ENCODE measurements at regions not wholly inside any gene's neighbourhood (a gene's known extent, or its start where the extent isn't known, plus 50 kb on each side); places are given as distances from the start of the nearest gene placed in this dataset.
"Not testable (repeated sequence)": the region's sequence is repeated elsewhere in the genome, so short reads cannot be mapped to it uniquely, and the experiment has no call there.

DNA sequence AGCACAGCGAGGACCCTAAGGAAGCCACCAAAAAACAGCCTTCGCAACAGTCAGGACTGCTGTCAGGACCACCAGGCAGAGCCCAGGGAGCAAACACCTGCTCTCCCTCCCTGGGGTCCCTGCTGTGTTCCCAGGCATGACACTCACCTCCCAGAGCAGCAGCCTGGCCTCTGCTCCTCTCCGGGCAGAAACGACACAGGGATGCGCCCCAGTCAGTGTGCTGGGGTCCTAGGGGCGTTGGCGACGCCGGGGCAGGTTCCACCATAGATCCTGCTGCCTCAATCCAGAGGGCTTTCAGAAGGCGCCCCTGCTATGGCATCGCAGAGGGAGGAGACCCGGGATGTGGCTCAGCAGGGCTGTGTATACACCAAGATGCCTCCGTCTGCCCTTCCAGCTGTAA is 169.7 kb upstream of the FOXD4L5 start:
- H3K4ac ChIP-seq (ENCODE audit: low read depth in 1 of 2, low read length in 2 of 2); H3K14ac ChIP-seq (ENCODE audit: low read length in 2 of 2); H2BK12ac ChIP-seq (ENCODE audit: low read length in 2 of 2); H2AFZ ChIP-seq (ENCODE audit: low read depth, low read length); H3K9ac ChIP-seq (ENCODE audit: low read length); H3K36me3 ChIP-seq (ENCODE audit: control insufficient read depth in 1 of 2, insufficient read depth in 2 of 2, low read depth in 1 of 2, low read length in 2 of 2); H3K4me3 ChIP-seq (ENCODE audit: insufficient read depth in 1 of 2, low read depth in 1 of 2, low read length in 2 of 2); H4K91ac ChIP-seq (ENCODE audit: low read length); H3K23ac ChIP-seq (ENCODE audit: low read length in 2 of 2); H3K9me3 ChIP-seq (ENCODE audit: control insufficient read depth, low read length); H2BK5ac ChIP-seq (ENCODE audit: low read depth, low read length, poor library complexity, severe bottlenecking); H4K8ac ChIP-seq (ENCODE audit: low read length); H3K18ac ChIP-seq (ENCODE audit: low read depth in 1 of 2, low read length in 2 of 2); H3K27ac ChIP-seq (ENCODE audit: low read length, poor library complexity, severe bottlenecking); H2BK120ac ChIP-seq (ENCODE audit: low read depth, low read length); H3K79me1 ChIP-seq (replicated peaks; ENCODE audit: low read length, poor library complexity, severe bottlenecking); H2AK5ac ChIP-seq (ENCODE audit: low read length, severe bottlenecking); H3K4me1 ChIP-seq (ENCODE audit: control insufficient read depth, insufficient read depth, low read depth, low read length); DNase-seq; H3K27me3 ChIP-seq (ENCODE audit: control insufficient read depth in 1 of 2, insufficient read depth in 1 of 2, low read length in 2 of 2); H3K4me2 ChIP-seq (ENCODE audit: low read length, poor library complexity, severe bottlenecking); H2BK15ac ChIP-seq (ENCODE audit: low read depth, poor library complexity, severe bottlenecking): not testable (repeated sequence)
- 83% methylated on average over 8 of the region's 13 CpGs for WGBS

DNA sequence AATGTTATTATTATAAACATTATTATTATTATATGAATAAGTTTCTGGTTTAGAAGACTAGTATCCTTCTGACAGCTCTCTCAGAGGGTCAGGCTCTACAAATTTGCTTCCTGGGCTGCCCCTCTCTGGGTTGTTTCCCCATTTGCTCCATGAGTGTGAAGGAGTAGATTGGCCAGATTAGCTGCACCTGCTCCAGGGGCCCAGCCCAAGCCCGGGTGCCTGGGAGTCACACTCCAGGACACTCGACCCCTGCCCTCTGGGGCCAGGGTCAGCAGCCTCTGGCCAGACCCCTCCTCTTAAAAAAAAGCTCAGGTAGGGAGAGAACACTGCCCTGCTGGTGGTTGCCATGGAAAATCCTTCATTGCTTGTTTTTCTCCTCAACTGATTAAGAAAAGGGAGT is 169.0 kb upstream of the FOXD4L5 start:
- H3K14ac ChIP-seq (ENCODE audit: low read length in 2 of 2); H2BK15ac ChIP-seq (ENCODE audit: low read depth, poor library complexity, severe bottlenecking); H3K36me3 ChIP-seq (ENCODE audit: control insufficient read depth in 1 of 2, insufficient read depth in 2 of 2, low read depth in 1 of 2, low read length in 2 of 2); H4K8ac ChIP-seq (ENCODE audit: low read length); H4K91ac ChIP-seq (ENCODE audit: low read length); H2BK12ac ChIP-seq (ENCODE audit: low read length in 2 of 2); H3K18ac ChIP-seq (ENCODE audit: low read depth in 1 of 2, low read length in 2 of 2); H3K4me1 ChIP-seq (ENCODE audit: control insufficient read depth, insufficient read depth, low read depth, low read length); H3K9ac ChIP-seq (ENCODE audit: low read length); H3K23ac ChIP-seq (ENCODE audit: low read length in 2 of 2); H3K4me2 ChIP-seq (ENCODE audit: low read length, poor library complexity, severe bottlenecking); H3K27me3 ChIP-seq (ENCODE audit: control insufficient read depth in 1 of 2, insufficient read depth in 1 of 2, low read length in 2 of 2); H2BK120ac ChIP-seq (ENCODE audit: low read depth, low read length); H3K9me3 ChIP-seq (ENCODE audit: control insufficient read depth, low read length); H2BK5ac ChIP-seq (ENCODE audit: low read depth, low read length, poor library complexity, severe bottlenecking); H3K4ac ChIP-seq (ENCODE audit: low read depth in 1 of 2, low read length in 2 of 2); DNase-seq; H2AK5ac ChIP-seq (ENCODE audit: low read length, severe bottlenecking); H3K79me1 ChIP-seq (replicated peaks; ENCODE audit: low read length, poor library complexity, severe bottlenecking); H3K27ac ChIP-seq (ENCODE audit: low read length, poor library complexity, severe bottlenecking); H2AFZ ChIP-seq (ENCODE audit: low read depth, low read length); H3K4me3 ChIP-seq (ENCODE audit: insufficient read depth in 1 of 2, low read depth in 1 of 2, low read length in 2 of 2): not testable (repeated sequence)
- WGBS: no CpG with 5 or more reads among the region's 2 CpGs

DNA sequence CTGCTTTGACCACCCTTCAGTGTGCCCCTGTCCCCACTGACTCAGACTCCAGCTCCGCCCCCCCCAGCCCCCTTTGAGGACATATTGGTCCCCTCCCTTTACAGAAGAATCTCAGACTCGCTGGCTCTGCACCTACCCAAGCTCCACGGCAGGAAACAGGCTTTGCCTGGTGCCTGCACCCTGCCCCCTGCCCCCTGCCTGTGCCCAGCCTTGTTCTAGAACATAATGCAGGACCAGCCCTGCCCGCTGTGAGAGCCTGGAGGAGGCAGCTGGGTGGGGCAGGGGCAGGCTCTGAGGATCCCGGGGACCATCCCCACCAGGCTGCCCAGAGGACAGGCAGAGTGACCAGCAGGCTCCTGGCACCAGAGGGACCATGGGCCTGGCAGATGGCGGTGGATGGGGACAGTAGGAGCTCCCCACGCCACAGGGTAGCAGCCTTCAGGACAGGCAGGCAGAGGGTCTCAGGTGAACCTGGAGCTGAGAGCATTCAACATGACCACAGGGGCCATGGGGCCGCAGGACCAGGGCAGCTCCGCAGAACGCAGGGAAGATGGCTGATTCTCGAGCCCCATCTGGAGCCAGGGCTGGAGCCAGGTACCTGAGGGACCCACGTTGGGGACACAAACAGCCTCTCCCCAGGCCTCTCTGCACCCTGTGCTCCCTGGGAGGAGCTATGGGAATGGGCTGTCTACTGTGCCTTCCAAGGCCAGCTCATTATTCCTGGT is 165.0 kb upstream of the FOXD4L5 start:
- not testable (repeated sequence) for H2BK120ac ChIP-seq (ENCODE audit: low read depth, low read length); H2BK15ac ChIP-seq (ENCODE audit: low read depth, poor library complexity, severe bottlenecking); H3K18ac ChIP-seq (ENCODE audit: low read depth in 1 of 2, low read length in 2 of 2); H3K27me3 ChIP-seq (ENCODE audit: control insufficient read depth in 1 of 2, insufficient read depth in 1 of 2, low read length in 2 of 2); H4K8ac ChIP-seq (ENCODE audit: low read length); H3K23ac ChIP-seq (ENCODE audit: low read length in 2 of 2); H2AFZ ChIP-seq (ENCODE audit: low read depth, low read length); H3K4me2 ChIP-seq (ENCODE audit: low read length, poor library complexity, severe bottlenecking); H2BK12ac ChIP-seq (ENCODE audit: low read length in 2 of 2); DNase-seq; H4K91ac ChIP-seq (ENCODE audit: low read length); H3K4me3 ChIP-seq (ENCODE audit: insufficient read depth in 1 of 2, low read depth in 1 of 2, low read length in 2 of 2); H3K36me3 ChIP-seq (ENCODE audit: control insufficient read depth in 1 of 2, insufficient read depth in 2 of 2, low read depth in 1 of 2, low read length in 2 of 2); H3K27ac ChIP-seq (ENCODE audit: low read length, poor library complexity, severe bottlenecking); H3K4ac ChIP-seq (ENCODE audit: low read depth in 1 of 2, low read length in 2 of 2); H3K9ac ChIP-seq (ENCODE audit: low read length); H2AK5ac ChIP-seq (ENCODE audit: low read length, severe bottlenecking); H3K9me3 ChIP-seq (ENCODE audit: control insufficient read depth, low read length); H3K4me1 ChIP-seq (ENCODE audit: control insufficient read depth, insufficient read depth, low read depth, low read length); H3K79me1 ChIP-seq (replicated peaks; ENCODE audit: low read length, poor library complexity, severe bottlenecking); H3K14ac ChIP-seq (ENCODE audit: low read length in 2 of 2); H2BK5ac ChIP-seq (ENCODE audit: low read depth, low read length, poor library complexity, severe bottlenecking)
- WGBS: 67% methylated on average over 3 of the region's 12 CpGs

DNA sequence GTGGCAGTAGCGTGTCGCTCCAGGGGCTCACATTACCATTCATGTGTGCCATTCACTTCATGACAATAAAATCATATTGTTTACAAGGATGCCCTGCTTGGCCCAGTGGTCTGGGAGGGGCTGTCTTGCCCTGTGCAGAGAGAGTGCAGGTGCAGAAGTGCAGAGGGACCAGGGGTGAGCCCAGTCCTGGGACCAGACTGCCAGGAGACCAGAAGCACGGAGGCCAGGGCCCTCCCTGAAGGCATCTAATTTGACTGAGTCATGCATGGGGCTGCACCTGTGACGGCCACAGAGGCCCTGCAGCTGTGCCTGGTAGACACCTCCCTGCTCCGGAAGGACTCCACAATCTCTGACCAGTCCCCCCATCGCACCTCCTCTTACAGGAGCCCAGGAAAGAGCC is 164.4 kb upstream of the FOXD4L5 start:
- DNase-seq: no peak
- H3K4me1 ChIP-seq (ENCODE audit: control insufficient read depth, insufficient read depth, low read depth, low read length): no peaks in the 10 kb centered on the region
- H4K91ac ChIP-seq (ENCODE audit: low read length): no peak overlapping the region
- no peak overlapping the region for H2BK5ac ChIP-seq (ENCODE audit: low read depth, low read length, poor library complexity, severe bottlenecking)
- H3K79me1 ChIP-seq (replicated peaks; ENCODE audit: low read length, poor library complexity, severe bottlenecking): no peaks in the 10 kb centered on the region
- H3K9me3 ChIP-seq (ENCODE audit: control insufficient read depth, low read length): no peaks in the 10 kb centered on the region
- no peak overlapping the region for H2BK12ac ChIP-seq (ENCODE audit: low read length in 2 of 2)
- no peak overlapping the region for H3K18ac ChIP-seq (ENCODE audit: low read depth in 1 of 2, low read length in 2 of 2)
- H3K4me2 ChIP-seq (ENCODE audit: low read length, poor library complexity, severe bottlenecking): no peak overlapping the region
- no peaks in the 10 kb centered on the region for H3K27me3 ChIP-seq (ENCODE audit: control insufficient read depth in 1 of 2, insufficient read depth in 1 of 2, low read length in 2 of 2)
- H2BK15ac ChIP-seq (ENCODE audit: low read depth, poor library complexity, severe bottlenecking): no peak overlapping the region
- no peak overlapping the region for H3K9ac ChIP-seq (ENCODE audit: low read length)
- no peak overlapping the region for H2AFZ ChIP-seq (ENCODE audit: low read depth, low read length)
- no peak overlapping the region for H3K23ac ChIP-seq (ENCODE audit: low read length in 2 of 2)
- H2AK5ac ChIP-seq (ENCODE audit: low read length, severe bottlenecking): no peak overlapping the region
- H4K8ac ChIP-seq (ENCODE audit: low read length): no peak overlapping the region
- no peak overlapping the region for H3K14ac ChIP-seq (ENCODE audit: low read length in 2 of 2)
- no peak overlapping the region for H3K27ac ChIP-seq (ENCODE audit: low read length, poor library complexity, severe bottlenecking)
- H3K36me3 ChIP-seq (ENCODE audit: control insufficient read depth in 1 of 2, insufficient read depth in 2 of 2, low read depth in 1 of 2, low read length in 2 of 2): no peaks in the 10 kb centered on the region
- no peak overlapping the region for H2BK120ac ChIP-seq (ENCODE audit: low read depth, low read length)
- WGBS: 43% methylated on average over 3 of the region's 6 CpGs
- no peak overlapping the region for H3K4ac ChIP-seq (ENCODE audit: low read depth in 1 of 2, low read length in 2 of 2)
- H3K4me3 ChIP-seq (ENCODE audit: insufficient read depth in 1 of 2, low read depth in 1 of 2, low read length in 2 of 2): no peak overlapping the region
